K562 (cell line): ENCODE measurements at regions not wholly inside any gene's neighbourhood (a gene's known extent, or its start where the extent isn't known, plus 50 kb on each side); places are given as distances from the start of the nearest gene placed in this dataset.

ENCODE experiments used
- ATAC-seq: fragments of 200-7000 bp; cut with Tn5 transposase; 3 replicates; pipeline ENCODE4 v1.9.1; 2020; ENCODE audit warnings: moderate library complexity
- BruUV-seq: library from RNA; stranded (reverse); fragments of 400-500 nt; replicated peaks from 2 replicates; lab custom pipeline; 2021; lab: Mats Ljungman, UMichigan
- CTCF ChIA-PET: fragments of 300-600 bp; formaldehyde crosslinking; extraction: SDS; loops from one replicate; lab custom pipeline; 2021; ENCODE audit warnings: low intra/inter-chr PET ratio; lab: Yijun Ruan, JAX
- POLR2A ChIA-PET: fragments of 300-600, 350-650 bp; sonication (Branson Sonifier 250); formaldehyde crosslinking; extraction: SDS; loops from one replicate; lab custom pipeline; 2021; ENCODE audit warnings: antibody characterized with exemption, inconsistent platforms; lab: Yijun Ruan, JAX
- DNase-seq, 4 experiments: peaks; one replicate each; pipeline versions ENCODE4 v3.0.0 to v3.0.0-alpha.2; 2011 to 2018; ENCODE audit warnings: low spot score in 3 of 4, mixed read lengths in 3 of 4; ENCODE audit errors: extremely low read depth in 1 of 4
- FAIRE-seq: peaks from 2 replicates; lab custom pipeline; 2011; peaks lifted over from hg19 to GRCh38; lab: Jason Lieb, UNC
- H2AFZ ChIP-seq: 2 replicates; pipeline ENCODE4 v1.6.0; 2011; ENCODE audit warnings: low read depth, low read length, control low read depth, inconsistent platforms
- H3K27ac ChIP-seq: fragments of 200-600 bp; 3 replicates; pipeline ENCODE4 v1.8.0; 2011; ENCODE audit warnings: low read depth, mild to moderate bottlenecking, control low read depth, inconsistent platforms, low read length, moderate library complexity, mixed read lengths; ENCODE audit errors: extremely low read depth
- H3K27me3 ChIP-seq, 2 experiments: fragments of 300-600 bp in 1 of 2; 2 replicates in 1 of 2; 3 replicates in 1 of 2; pipeline versions ENCODE4 v1.6.0 to v1.8.0; 2011; ENCODE audit warnings: inconsistent platforms in 2 of 2, low read length in 2 of 2, mild to moderate bottlenecking in 1 of 2, mixed read lengths in 1 of 2, moderate library complexity in 1 of 2; ENCODE audit not compliant: control insufficient read depth in 2 of 2, insufficient read depth in 2 of 2
- H3K36me3 ChIP-seq: fragments of 300-600 bp; 3 replicates; pipeline ENCODE4 v1.8.0; 2011; ENCODE audit warnings: mild to moderate bottlenecking, low read length, inconsistent platforms; ENCODE audit not compliant: control insufficient read depth, insufficient read depth
- H3K4me1 ChIP-seq, 2 experiments: fragments of 200-600 bp in 1 of 2; replicated peaks in 1 of 2; 2 replicates in 1 of 2; 3 replicates in 1 of 2; pipeline versions ENCODE4 v1.5.1 to v1.8.0; 2011; ENCODE audit warnings: inconsistent platforms in 2 of 2, low read length in 2 of 2, mild to moderate bottlenecking in 1 of 2, mixed read lengths in 1 of 2, moderate library complexity in 1 of 2; ENCODE audit not compliant: control insufficient read depth in 2 of 2, insufficient read depth in 2 of 2
- H3K4me2 ChIP-seq: 2 replicates; pipeline ENCODE4 v1.6.1; 2011; ENCODE audit warnings: low read length, control low read depth, inconsistent platforms, mixed read lengths; ENCODE audit not compliant: insufficient read depth
- H3K4me3 ChIP-seq: fragments of 200-600 bp; sonication (generic), shearing (Covaris generic); 2 replicates; pipeline ENCODE4 v1.5.1; 2016; ENCODE audit warnings: control low read depth, inconsistent platforms
- H3K79me2 ChIP-seq: fragments of 200-600 bp; 3 replicates; pipeline ENCODE4 v1.8.0; 2011; ENCODE audit warnings: low read length, inconsistent platforms; ENCODE audit not compliant: control insufficient read depth, insufficient read depth
- H3K9ac ChIP-seq, 2 experiments: 2 replicates each; pipeline versions ENCODE4 v1.6.0 to v1.6.1; 2011; ENCODE audit warnings: low read depth in 2 of 2, low read length in 2 of 2, control low read depth in 1 of 2, inconsistent platforms in 1 of 2, mild to moderate bottlenecking in 1 of 2, mixed read lengths in 1 of 2; ENCODE audit not compliant: insufficient read depth in 1 of 2
- H3K9me1 ChIP-seq: one replicate; pipeline ENCODE4 v1.6.0; 2011; ENCODE audit warnings: inconsistent platforms, mild to moderate bottlenecking, low read length, moderate library complexity; ENCODE audit not compliant: control insufficient read depth, insufficient read depth
- H3K9me3 ChIP-seq: replicated peaks from 2 replicates; pipeline ENCODE4 v1.5.1; 2011; ENCODE audit warnings: low read depth, low read length, inconsistent platforms; ENCODE audit not compliant: control insufficient read depth, insufficient read depth
- H4K20me1 ChIP-seq: replicated peaks from 2 replicates; pipeline ENCODE4 v1.6.1; 2011; ENCODE audit warnings: low read length, inconsistent platforms, mixed read lengths; ENCODE audit not compliant: control insufficient read depth, insufficient read depth
- ELF2 ChIP-seq: fragments of 250-450 bp; sonication (Bioruptor Pico); IDR thresholded peaks from 2 replicates; pipeline ENCODE4 v1.5.0; 2021; ENCODE audit warnings: mild to moderate bottlenecking
- GATA2 ChIP-seq: sonication (generic); formaldehyde crosslinking; IDR thresholded peaks from 2 replicates; pipeline ENCODE4 v1.4.0; 2020; ENCODE audit warnings: mild to moderate bottlenecking, missing genetic modification reagents
- HDAC6 ChIP-seq: IDR thresholded peaks from 2 replicates; pipeline ENCODE4 v1.6.1; 2012; ENCODE audit warnings: low read depth, mild to moderate bottlenecking, control low read depth, inconsistent platforms, low read length, moderate library complexity
- NFE2L1 ChIP-seq: fragments of 450-650 bp; IDR thresholded peaks from 2 replicates; pipeline ENCODE4 v1.6.1; 2016; ENCODE audit warnings: missing genetic modification characterization, low read depth, mild to moderate bottlenecking, missing compliant biosample characterization, moderate library complexity, borderline replicate concordance
- POLR2B ChIP-seq: fragments of 450-650 bp; IDR thresholded peaks from 2 replicates; pipeline ENCODE4 v1.6.1; 2018; ENCODE audit warnings: low read depth; ENCODE audit not compliant: partially characterized antibody
- SMARCA5 ChIP-seq: fragments of 450-650 bp; IDR thresholded peaks from 2 replicates; pipeline ENCODE4 v1.6.1; 2016
- ZNF780A ChIP-seq: fragments of 250-450 bp; sonication (Bioruptor Pico); IDR thresholded peaks from 2 replicates; pipeline ENCODE4 v1.5.0; 2021; ENCODE audit warnings: mild to moderate bottlenecking
- ZNF79 ChIP-seq: fragments of 250-450 bp; sonication (Bioruptor Pico); IDR thresholded peaks from 2 replicates; pipeline ENCODE4 v1.4.0; 2020; ENCODE audit warnings: low read depth, mild to moderate bottlenecking, moderate library complexity
- in situ Hi-C: fragments of 300-500 bp; cut with MboI; formaldehyde crosslinking; loops from 4 replicates; pipeline ENCODE4 v1.15.0; 2018; ENCODE audit warnings: inconsistent platforms, mixed read lengths
- intact Hi-C: fragments of 100-400 bp; cut with micrococcal nuclease; formaldehyde crosslinking; loops from 2 replicates; pipeline ENCODE4 v1.14.2; 2022
- TF ChIP-seq, protein P1 (sequence below): IDR thresholded peaks from 2 replicates; pipeline ENCODE4 v1.6.1; 2014; ENCODE audit warnings: antibody characterized with exemption
- TF ChIP-seq, protein P2 (sequence below): fragments of 450-650 bp; formaldehyde crosslinking; IDR thresholded peaks from 2 replicates; pipeline ENCODE4 v1.4.0; 2022; ENCODE audit warnings: missing genetic modification characterization

DNA sequence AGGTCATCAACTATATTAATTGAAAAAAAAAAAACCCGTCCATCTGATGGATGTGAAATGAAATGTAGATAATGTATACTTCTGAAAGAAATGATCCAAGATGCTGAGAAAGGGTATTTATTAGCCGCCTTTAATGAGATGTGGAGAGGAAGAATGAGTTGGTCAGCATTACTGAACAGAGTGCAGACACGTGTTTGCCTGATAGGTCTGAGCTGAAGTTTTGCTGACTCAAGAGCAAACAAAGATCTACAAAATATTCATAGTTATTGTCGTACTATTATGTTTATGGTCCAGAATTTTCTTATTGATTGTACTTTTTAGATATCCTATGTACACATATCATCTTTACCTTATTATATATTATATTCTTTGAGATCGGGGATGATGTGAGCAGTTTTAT, 235.3 kb downstream of the RDH14 start (continued):
- TF ChIP-seq ELF2 (CRISPR knock-in tag) (no peak), NFE2L1 (tag) (no peak), ZNF780A (CRISPR knock-in tag) (no peak), POLR2B (no peak), SMARCA5 (no peak), ZNF79 (no peak)
- TF ChIP-seq, protein P1, sequence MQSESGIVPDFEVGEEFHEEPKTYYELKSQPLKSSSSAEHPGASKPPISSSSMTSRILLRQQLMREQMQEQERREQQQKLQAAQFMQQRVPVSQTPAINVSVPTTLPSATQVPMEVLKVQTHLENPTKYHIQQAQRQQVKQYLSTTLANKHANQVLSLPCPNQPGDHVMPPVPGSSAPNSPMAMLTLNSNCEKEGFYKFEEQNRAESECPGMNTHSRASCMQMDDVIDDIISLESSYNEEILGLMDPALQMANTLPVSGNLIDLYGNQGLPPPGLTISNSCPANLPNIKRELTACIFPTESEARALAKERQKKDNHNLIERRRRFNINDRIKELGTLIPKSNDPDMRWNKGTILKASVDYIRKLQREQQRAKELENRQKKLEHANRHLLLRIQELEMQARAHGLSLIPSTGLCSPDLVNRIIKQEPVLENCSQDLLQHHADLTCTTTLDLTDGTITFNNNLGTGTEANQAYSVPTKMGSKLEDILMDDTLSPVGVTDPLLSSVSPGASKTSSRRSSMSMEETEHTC, result no peak

DNA sequence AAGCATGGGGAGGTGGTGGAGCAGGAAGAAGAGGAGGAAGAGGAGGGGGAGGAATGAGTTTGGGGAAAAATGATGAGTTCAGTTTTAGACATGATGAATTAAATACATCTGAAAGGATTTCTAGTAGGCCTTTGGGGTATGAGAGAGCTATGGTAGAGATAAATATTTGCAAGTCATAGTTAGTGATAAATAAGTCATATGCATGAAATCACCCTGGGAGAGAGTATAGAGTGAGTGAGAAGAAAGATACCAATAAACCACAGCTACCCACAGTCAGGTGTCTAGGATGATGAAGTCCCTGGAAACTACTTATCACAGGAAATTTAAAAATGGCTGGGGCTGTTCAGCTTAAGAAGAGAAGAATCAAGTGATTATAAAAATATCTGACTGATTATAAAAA, 240.5 kb downstream of the RDH14 start:
- ATAC-seq, result no peak
- intact Hi-C loops (no loop called here), in situ Hi-C loops (no loop called here)
- Histone ChIP-seq H3K27me3 (no peaks in the 10 kb centered on the region), H3K9ac (no peak overlapping the region), H3K36me3 (no peaks in the 10 kb centered on the region), H3K27ac (no peak overlapping the region), H3K9me3 (no peaks in the 10 kb centered on the region; the same call in 1 of the 2 replicates), H3K9me1 (no peaks in the 10 kb centered on the region), H3K4me1 (no peaks in the 10 kb centered on the region), H3K79me2 (no peaks in the 10 kb centered on the region), H3K4me2 (no peak overlapping the region), H4K20me1 (no peaks in the 10 kb centered on the region), H2AFZ (no peak overlapping the region), H3K4me3 (no peak overlapping the region)
- DNase-seq, result no peak
- BruUV-seq, result no TSS peak
- TF ChIP-seq, protein P2, sequence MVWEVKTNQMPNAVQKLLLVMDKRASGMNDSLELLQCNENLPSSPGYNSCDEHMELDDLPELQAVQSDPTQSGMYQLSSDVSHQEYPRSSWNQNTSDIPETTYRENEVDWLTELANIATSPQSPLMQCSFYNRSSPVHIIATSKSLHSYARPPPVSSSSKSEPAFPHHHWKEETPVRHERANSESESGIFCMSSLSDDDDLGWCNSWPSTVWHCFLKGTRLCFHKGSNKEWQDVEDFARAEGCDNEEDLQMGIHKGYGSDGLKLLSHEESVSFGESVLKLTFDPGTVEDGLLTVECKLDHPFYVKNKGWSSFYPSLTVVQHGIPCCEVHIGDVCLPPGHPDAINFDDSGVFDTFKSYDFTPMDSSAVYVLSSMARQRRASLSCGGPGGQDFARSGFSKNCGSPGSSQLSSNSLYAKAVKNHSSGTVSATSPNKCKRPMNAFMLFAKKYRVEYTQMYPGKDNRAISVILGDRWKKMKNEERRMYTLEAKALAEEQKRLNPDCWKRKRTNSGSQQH (CRISPR knock-in tag), result no peak
- TF ChIP-seq HDAC6 (no peak), GATA2 (no peak)
- CTCF ChIA-PET, result no interaction called here
- POLR2A ChIA-PET, result no interaction called here
- FAIRE-seq, result no peak
